Fibroblast of lung (primary cell): ENCODE measurements at regions not wholly inside any gene's neighbourhood (a gene's known extent, or its start where the extent isn't known, plus 50 kb on each side); places are given as distances from the start of the nearest gene placed in this dataset.

Experiments used
- DNase-seq, 2 donors: peaks; one replicate each; pipeline versions ENCODE4 v3.0.0 to v3.0.0-alpha.2; 2010; ENCODE audit warnings: low read depth in 2 of 2
- H2AFZ ChIP-seq: 2 replicates; pipeline ENCODE4 v1.5.1; 2012; ENCODE audit warnings: low read length, control low read depth, inconsistent platforms
- H3K27ac ChIP-seq: 2 replicates; pipeline ENCODE4 v1.5.1; 2011; ENCODE audit warnings: low read length, control low read depth; ENCODE audit not compliant: insufficient read depth
- H3K27me3 ChIP-seq: 2 replicates; pipeline ENCODE4 v1.5.1; 2011; ENCODE audit warnings: mild to moderate bottlenecking, low read length; ENCODE audit not compliant: control insufficient read depth, insufficient read depth
- H3K36me3 ChIP-seq: 2 replicates; pipeline ENCODE4 v1.5.1; 2011; ENCODE audit warnings: low read length; ENCODE audit not compliant: control insufficient read depth, insufficient read depth
- H3K4me1 ChIP-seq: 2 replicates; pipeline ENCODE4 v1.5.1; 2011; ENCODE audit warnings: low read length; ENCODE audit not compliant: control insufficient read depth, insufficient read depth; ENCODE audit errors: extremely low read depth
- H3K4me2 ChIP-seq: 2 replicates; pipeline ENCODE4 v1.5.1; 2011; ENCODE audit warnings: low read length, control low read depth; ENCODE audit not compliant: insufficient read depth; ENCODE audit errors: extremely low read depth
- H3K4me3 ChIP-seq, 4 experiments: fragments of 200-600 bp in 1 of 4; sonication (generic) in 1 of 4; replicated peaks in 1 of 4; 2 replicates each; pipeline ENCODE4 v1.5.1; 2011 to 2016; ENCODE audit warnings: low read length in 4 of 4, low read depth in 3 of 4, mild to moderate bottlenecking in 3 of 4, control low read depth in 2 of 4, inconsistent platforms in 1 of 4, mixed read lengths in 1 of 4; ENCODE audit not compliant: insufficient read depth in 1 of 4; ENCODE audit errors: control extremely low read depth in 1 of 4
- H3K79me2 ChIP-seq: 2 replicates; pipeline ENCODE4 v1.5.1; 2012; ENCODE audit warnings: mild to moderate bottlenecking, low read length, inconsistent platforms; ENCODE audit not compliant: control insufficient read depth, insufficient read depth
- H3K9ac ChIP-seq: 2 replicates; pipeline ENCODE4 v1.5.1; 2011; ENCODE audit warnings: mild to moderate bottlenecking, low read length, control low read depth; ENCODE audit not compliant: insufficient read depth
- H3K9me3 ChIP-seq: 2 replicates; pipeline ENCODE4 v1.5.1; 2012; ENCODE audit warnings: low read depth, low read length; ENCODE audit not compliant: control insufficient read depth, insufficient read depth
- H4K20me1 ChIP-seq: 2 replicates; pipeline ENCODE4 v1.5.1; 2011; ENCODE audit warnings: low read length; ENCODE audit not compliant: control insufficient read depth, insufficient read depth; ENCODE audit errors: extremely low read depth
- EZH2 ChIP-seq: IDR thresholded peaks from 2 replicates; pipeline ENCODE4 v1.5.1; 2012; ENCODE audit warnings: low read length, control low read depth, mild to moderate bottlenecking; ENCODE audit errors: missing control alignments
- TF ChIP-seq, protein P1 (sequence below), 2 donors: IDR thresholded peaks in 1 of 2; conservative IDR thresholded peaks in 1 of 2; 1 replicate in 1 of 2; 2 replicates in 1 of 2; pipeline ENCODE4 v1.5.1; 2011 to 2012; ENCODE audit warnings: low read length in 2 of 2, control low read depth in 1 of 2, inconsistent platforms in 1 of 2, low read depth in 1 of 2, mild to moderate bottlenecking in 1 of 2

- Histone ChIP-seq H3K36me3 (no peaks in the 10 kb centered on the region), H3K9me3 (no peaks in the 10 kb centered on the region), H3K9ac (no peak overlapping the region), H3K79me2 (no peaks in the 10 kb centered on the region), H3K27me3 (no peaks in the 10 kb centered on the region), H2AFZ (no peak overlapping the region), H3K4me1 (no peaks in the 10 kb centered on the region), H4K20me1 (no peaks in the 10 kb centered on the region), H3K27ac (no peak overlapping the region), H3K4me2 (no peak overlapping the region), H3K4me3 (no peak overlapping the region)
- TF ChIP-seq, protein P1, sequence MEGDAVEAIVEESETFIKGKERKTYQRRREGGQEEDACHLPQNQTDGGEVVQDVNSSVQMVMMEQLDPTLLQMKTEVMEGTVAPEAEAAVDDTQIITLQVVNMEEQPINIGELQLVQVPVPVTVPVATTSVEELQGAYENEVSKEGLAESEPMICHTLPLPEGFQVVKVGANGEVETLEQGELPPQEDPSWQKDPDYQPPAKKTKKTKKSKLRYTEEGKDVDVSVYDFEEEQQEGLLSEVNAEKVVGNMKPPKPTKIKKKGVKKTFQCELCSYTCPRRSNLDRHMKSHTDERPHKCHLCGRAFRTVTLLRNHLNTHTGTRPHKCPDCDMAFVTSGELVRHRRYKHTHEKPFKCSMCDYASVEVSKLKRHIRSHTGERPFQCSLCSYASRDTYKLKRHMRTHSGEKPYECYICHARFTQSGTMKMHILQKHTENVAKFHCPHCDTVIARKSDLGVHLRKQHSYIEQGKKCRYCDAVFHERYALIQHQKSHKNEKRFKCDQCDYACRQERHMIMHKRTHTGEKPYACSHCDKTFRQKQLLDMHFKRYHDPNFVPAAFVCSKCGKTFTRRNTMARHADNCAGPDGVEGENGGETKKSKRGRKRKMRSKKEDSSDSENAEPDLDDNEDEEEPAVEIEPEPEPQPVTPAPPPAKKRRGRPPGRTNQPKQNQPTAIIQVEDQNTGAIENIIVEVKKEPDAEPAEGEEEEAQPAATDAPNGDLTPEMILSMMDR (conservative IDR thresholded peaks at IDR 0.05 in 1 of 2, IDR thresholded peaks at IDR 0.05 in 1 of 2; ENCODE audit: low read depth in 1 of 2, low read length in 2 of 2) = no peak
- TF ChIP-seq EZH2 = no peak
- peak in 1 of 2 donors; percentile 35 for DNase-seq
Measured at GRCh38 chr20:60921022-60921622, 330.9 kb upstream of the CDH4 start.

- H2AFZ ChIP-seq = no peak overlapping the region
- H3K4me3 ChIP-seq = no peak overlapping the region
- H3K4me1 ChIP-seq = no peaks in the 10 kb centered on the region
- no peaks in the 10 kb centered on the region for H4K20me1 ChIP-seq
- no peak for DNase-seq
- H3K4me2 ChIP-seq = no peak overlapping the region
- no peaks in the 10 kb centered on the region for H3K9me3 ChIP-seq
- TF ChIP-seq EZH2 = no peak
- TF ChIP-seq, protein P1 (conservative IDR thresholded peaks at IDR 0.05 in 1 of 2, IDR thresholded peaks at IDR 0.05 in 1 of 2; ENCODE audit: low read depth in 1 of 2, low read length in 2 of 2) = no peak
- no peaks in the 10 kb centered on the region for H3K79me2 ChIP-seq
- H3K36me3 ChIP-seq = no peaks in the 10 kb centered on the region
- H3K9ac ChIP-seq = no peak overlapping the region
- H3K27me3 ChIP-seq = no peaks in the 10 kb centered on the region
- H3K27ac ChIP-seq = no peak overlapping the region
Measured at GRCh38 chr20:60926831-60927230, 325.2 kb upstream of the CDH4 start.

DNA sequence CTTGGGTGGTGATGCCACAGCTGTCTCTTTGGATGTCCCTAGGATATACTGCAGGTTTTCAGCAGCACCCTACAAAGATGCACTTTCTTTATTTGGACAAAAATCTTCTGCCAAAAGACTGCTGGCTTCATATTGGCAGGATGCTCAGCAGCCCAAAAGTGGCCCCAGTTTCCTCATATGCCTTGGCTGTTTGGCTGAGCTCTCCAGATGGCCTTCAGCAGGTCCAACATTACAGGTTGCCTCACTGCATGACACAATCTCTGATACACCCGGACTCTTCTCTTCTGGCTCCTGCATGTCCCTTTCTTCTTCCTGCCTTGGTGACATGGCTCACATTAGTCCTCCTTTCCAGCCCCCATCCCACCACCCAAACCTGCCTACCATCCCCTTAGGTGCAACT, 323.7 kb upstream of the CDH4 start:
- DNase-seq = no peak
- no peak overlapping the region for H2AFZ ChIP-seq
- no peaks in the 10 kb centered on the region for H3K27me3 ChIP-seq
- no peaks in the 10 kb centered on the region for H3K36me3 ChIP-seq
- no peak overlapping the region for H3K4me2 ChIP-seq
- no peaks in the 10 kb centered on the region for H4K20me1 ChIP-seq
- no peak overlapping the region for H3K4me3 ChIP-seq
- H3K9me3 ChIP-seq = no peaks in the 10 kb centered on the region
- no peak overlapping the region for H3K27ac ChIP-seq
- H3K79me2 ChIP-seq = no peaks in the 10 kb centered on the region
- TF ChIP-seq, protein P1 (conservative IDR thresholded peaks at IDR 0.05 in 1 of 2, IDR thresholded peaks at IDR 0.05 in 1 of 2; ENCODE audit: low read depth in 1 of 2, low read length in 2 of 2) = no peak
- TF ChIP-seq EZH2 = no peak
- no peaks in the 10 kb centered on the region for H3K4me1 ChIP-seq
- H3K9ac ChIP-seq = no peak overlapping the region
